Activated B cell treated with CpG ODN at 0.5 μM for 24 hours (primary cell): ENCODE measurements at regions not wholly inside any gene's neighbourhood (a gene's known extent, or its start where the extent isn't known, plus 50 kb on each side); places are given as distances from the start of the nearest gene placed in this dataset.

ENCODE experiments used
- ATAC-seq: fragments of 200-7000 bp; cut with Tn5 transposase; one replicate; pipeline ENCODE4 v1.10.0; 2021; ENCODE audit warnings: low read depth, mild to moderate bottlenecking, moderate library complexity
- CTCF ChIA-PET: fragments of 350-600 bp; sonication (Branson Sonifier 250); formaldehyde crosslinking; loops from one replicate; lab custom pipeline; 2021; ENCODE audit warnings: antibody characterized with exemption; lab: Charles Lee
- POLR2A ChIA-PET: fragments of 350-600 bp; sonication (Branson Sonifier 250); formaldehyde crosslinking; loops from one replicate; lab custom pipeline; 2021; ENCODE audit warnings: antibody characterized with exemption; lab: Charles Lee
- DNase-seq: peaks from one replicate; pipeline ENCODE4 v3.0.0; 2022
- H3K27ac Mint-ChIP-seq: one replicate; pipeline ENCODE4 v1.8.0; 2020; ENCODE audit warnings: mixed read lengths
- H3K27me3 Mint-ChIP-seq: one replicate; pipeline ENCODE4 v1.8.0; 2021; ENCODE audit warnings: mixed read lengths
- H3K36me3 Mint-ChIP-seq: one replicate; pipeline ENCODE4 v1.8.0; 2021; ENCODE audit warnings: low read depth, mixed read lengths
- H3K4me1 Mint-ChIP-seq: one replicate; pipeline ENCODE4 v1.8.0; 2021; ENCODE audit warnings: mixed read lengths
- H3K4me3 Mint-ChIP-seq: one replicate; pipeline ENCODE4 v1.8.0; 2020; ENCODE audit warnings: mild to moderate bottlenecking, mixed read lengths
- H3K9me3 Mint-ChIP-seq: one replicate; pipeline ENCODE4 v1.8.0; 2020; ENCODE audit warnings: mixed read lengths
- CTCF ChIP-seq: fragments of 200-600 bp; IDR thresholded peaks from one replicate; pipeline ENCODE4 v1.8.0; 2022; ENCODE audit warnings: antibody characterized with exemption, mild to moderate bottlenecking
- intact Hi-C: fragments of 100-400 bp; cut with micrococcal nuclease; formaldehyde crosslinking; loops from one replicate; pipeline ENCODE4 v1.15.1; 2024

- Mint-ChIP-seq H3K27me3 (no peaks in the 10 kb centered on the region), H3K4me3 (no peak overlapping the region), H3K4me1 (no peaks in the 10 kb centered on the region), H3K36me3 (no peaks in the 10 kb centered on the region), H3K9me3 (no peaks in the 10 kb centered on the region), H3K27ac (no peak overlapping the region)
- TF ChIP-seq CTCF, result no peak
- DNase-seq (no peak), ATAC-seq (no peak)
- intact Hi-C loops, result no loop called here
- CTCF ChIA-PET, result no interaction called here
- POLR2A ChIA-PET, result no interaction called here
Measured at GRCh38 chr3:162175878-162176277, 679.3 kb downstream of the OTOL1 start.

- Mint-ChIP-seq H3K27ac (no peak overlapping the region), H3K4me1 (no peaks in the 10 kb centered on the region), H3K9me3 (peaks cover 7% of the 10 kb centered on the region), H3K4me3 (no peak overlapping the region), H3K36me3 (no peaks in the 10 kb centered on the region), H3K27me3 (no peaks in the 10 kb centered on the region)
- ChIA-PET CTCF (no interaction called here), POLR2A (no interaction called here)
- DNase-seq, result no peak
- intact Hi-C loops, result no loop called here
- no peak for TF ChIP-seq CTCF
- ATAC-seq, result no peak
Measured at GRCh38 chr3:162183440-162183839, 686.8 kb downstream of the OTOL1 start.

- intact Hi-C loops, result no loop called here
Measured at GRCh38 chr3:162192340-162193029, 695.9 kb downstream of the OTOL1 start.

GRCh38 chr3:162193148-162194095, 696.8 kb downstream of the OTOL1 start:
- H3K4me3 Mint-ChIP-seq, result no peak overlapping the region
- no peak for ATAC-seq
- ChIA-PET CTCF (no interaction called here), POLR2A (no interaction called here)
- TF ChIP-seq CTCF, result no peak
- intact Hi-C loops, result no loop called here
- no peaks in the 10 kb centered on the region for H3K4me1 Mint-ChIP-seq
- H3K27ac Mint-ChIP-seq, result no peak overlapping the region
- H3K27me3 Mint-ChIP-seq, result no peaks in the 10 kb centered on the region
- H3K36me3 Mint-ChIP-seq, result no peaks in the 10 kb centered on the region
- H3K9me3 Mint-ChIP-seq, result peaks cover 5% of the 10 kb centered on the region
- no peak for DNase-seq

More at GRCh38 chr3:162192340-162193029, 695.9 kb downstream of the OTOL1 start:
- H3K4me1 Mint-ChIP-seq, result no peaks in the 10 kb centered on the region
- no peak overlapping the region for H3K27ac Mint-ChIP-seq
- no peaks in the 10 kb centered on the region for H3K27me3 Mint-ChIP-seq
- POLR2A ChIA-PET, result no interaction called here
- H3K36me3 Mint-ChIP-seq, result no peaks in the 10 kb centered on the region
- TF ChIP-seq CTCF, result no peak
- CTCF ChIA-PET, result no interaction called here
- peaks cover 5% of the 10 kb centered on the region for H3K9me3 Mint-ChIP-seq
- H3K4me3 Mint-ChIP-seq, result no peak overlapping the region
- DNase-seq (no peak), ATAC-seq (no peak)

- intact Hi-C loops, result no loop called here
- no peak overlapping the region for H3K27ac Mint-ChIP-seq
- H3K4me3 Mint-ChIP-seq, result no peak overlapping the region
- H3K9me3 Mint-ChIP-seq, result peaks cover under 1% of the 10 kb centered on the region
- ATAC-seq (no peak), DNase-seq (no peak)
- ChIA-PET POLR2A (no interaction called here), CTCF (no interaction called here)
- TF ChIP-seq CTCF, result no peak
- no peaks in the 10 kb centered on the region for H3K27me3 Mint-ChIP-seq
- H3K36me3 Mint-ChIP-seq, result no peaks in the 10 kb centered on the region
- no peaks in the 10 kb centered on the region for H3K4me1 Mint-ChIP-seq
Measured at GRCh38 chr3:162195147-162195546, 698.5 kb downstream of the OTOL1 start.
